Kidney (tissue), 13 donors: ENCODE measurements at regions not wholly inside any gene's neighbourhood (a gene's known extent, or its start where the extent isn't known, plus 50 kb on each side); places are given as distances from the start of the nearest gene placed in this dataset.

ENCODE experiments used
- DNase-seq, 5 donors: peaks; one replicate each; pipeline ENCODE4 v3.0.0-alpha.2; 2013 to 2020
- FAIRE-seq: peaks from 2 replicates; lab custom pipeline; 2012; peaks lifted over from hg19 to GRCh38; lab: Jason Lieb, UNC
- H3K27ac ChIP-seq, 2 donors: one replicate each; pipeline ENCODE4 v1.7.0; 2013; ENCODE audit warnings: low read depth in 2 of 2, low read length in 2 of 2, inconsistent platforms in 1 of 2
- H3K27me3 ChIP-seq: one replicate; pipeline ENCODE4 v1.7.1; 2013; ENCODE audit warnings: low read length, inconsistent platforms; ENCODE audit not compliant: control insufficient read depth, insufficient read depth
- H3K36me3 ChIP-seq, 3 donors: one replicate each; pipeline versions ENCODE4 v1.7.0 to v1.7.1; 2013; ENCODE audit warnings: low read length in 3 of 3, control low read depth in 1 of 3, inconsistent platforms in 1 of 3; ENCODE audit not compliant: insufficient read depth in 3 of 3, control insufficient read depth in 2 of 3
- H3K4me1 ChIP-seq, 3 donors: one replicate each; pipeline versions ENCODE4 v1.7.0 to v1.7.1; 2013; ENCODE audit warnings: low read length in 3 of 3, inconsistent platforms in 1 of 3, low read depth in 1 of 3; ENCODE audit not compliant: control insufficient read depth in 2 of 3, insufficient read depth in 2 of 3
- H3K4me3 ChIP-seq, 3 donors: one replicate each; pipeline versions ENCODE4 v1.7.0 to v1.8.1; 2013; ENCODE audit warnings: low read length in 3 of 3, control low read depth in 1 of 3, inconsistent platforms in 1 of 3
- H3K9ac ChIP-seq, 3 donors: one replicate each; pipeline versions ENCODE4 v1.7.0 to v1.7.1; 2013; ENCODE audit warnings: low read length in 3 of 3, control low read depth in 1 of 3, inconsistent platforms in 1 of 3
- H3K9me3 ChIP-seq, 3 donors: one replicate each; pipeline versions ENCODE4 v1.7.0 to v1.7.1; 2013; ENCODE audit warnings: low read length in 3 of 3, control low read depth in 1 of 3, inconsistent platforms in 1 of 3; ENCODE audit not compliant: control insufficient read depth in 2 of 3, insufficient read depth in 1 of 3
- intact Hi-C: fragments of 100-400 bp; cut with DNase I; formaldehyde crosslinking; loops from one replicate; pipeline ENCODE4 v1.11.1; 2022
- TF ChIP-seq, protein P1 (sequence below): IDR thresholded peaks from 3 replicates; pipeline ENCODE4 v1.5.1; 2012; ENCODE audit warnings: mild to moderate bottlenecking, moderate library complexity, borderline replicate concordance; ENCODE audit not compliant: insufficient read depth; ENCODE audit errors: extremely low read depth
- donor health status: control.
- donor health status: control.
- donor health status: control.
- donor health status: control.
- donor health status: control.
- donor health status: DM: yes; HTN: yes; CAD: no.
- donor health status: Normal renal cell carcinoma (clear cell type).

DNA sequence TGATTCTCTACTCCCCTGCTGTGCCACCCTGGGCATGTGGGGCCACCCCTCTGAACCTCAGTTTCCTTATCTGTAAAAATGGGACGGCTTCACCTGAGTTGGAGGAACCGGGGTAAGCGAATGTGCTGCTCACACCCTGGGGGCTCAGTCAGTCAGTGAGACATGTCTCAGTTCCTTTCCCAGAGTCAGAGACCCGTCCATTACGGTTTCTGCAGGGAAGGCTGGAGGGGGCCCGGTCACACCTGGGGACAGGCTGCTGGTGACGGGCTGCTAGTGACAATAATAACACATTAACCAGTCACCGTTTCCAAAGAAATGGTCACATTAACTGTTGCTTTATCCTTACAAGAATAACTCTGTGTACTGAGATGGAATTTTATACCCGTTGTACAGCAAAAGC lies 282.4 kb downstream of the NSG2 start:
- H3K9ac ChIP-seq = no peak overlapping the region
- DNase-seq = peak in 1 of 5 donors; percentile 33
- no peaks in the 10 kb centered on the region for H3K4me1 ChIP-seq
- no peak for FAIRE-seq
- H3K9me3 ChIP-seq = no peaks in the 10 kb centered on the region
- H3K27ac ChIP-seq = no peak overlapping the region
- TF ChIP-seq, protein P1, sequence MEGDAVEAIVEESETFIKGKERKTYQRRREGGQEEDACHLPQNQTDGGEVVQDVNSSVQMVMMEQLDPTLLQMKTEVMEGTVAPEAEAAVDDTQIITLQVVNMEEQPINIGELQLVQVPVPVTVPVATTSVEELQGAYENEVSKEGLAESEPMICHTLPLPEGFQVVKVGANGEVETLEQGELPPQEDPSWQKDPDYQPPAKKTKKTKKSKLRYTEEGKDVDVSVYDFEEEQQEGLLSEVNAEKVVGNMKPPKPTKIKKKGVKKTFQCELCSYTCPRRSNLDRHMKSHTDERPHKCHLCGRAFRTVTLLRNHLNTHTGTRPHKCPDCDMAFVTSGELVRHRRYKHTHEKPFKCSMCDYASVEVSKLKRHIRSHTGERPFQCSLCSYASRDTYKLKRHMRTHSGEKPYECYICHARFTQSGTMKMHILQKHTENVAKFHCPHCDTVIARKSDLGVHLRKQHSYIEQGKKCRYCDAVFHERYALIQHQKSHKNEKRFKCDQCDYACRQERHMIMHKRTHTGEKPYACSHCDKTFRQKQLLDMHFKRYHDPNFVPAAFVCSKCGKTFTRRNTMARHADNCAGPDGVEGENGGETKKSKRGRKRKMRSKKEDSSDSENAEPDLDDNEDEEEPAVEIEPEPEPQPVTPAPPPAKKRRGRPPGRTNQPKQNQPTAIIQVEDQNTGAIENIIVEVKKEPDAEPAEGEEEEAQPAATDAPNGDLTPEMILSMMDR = no peak
- intact Hi-C loops = no loop called here
- no peaks in the 10 kb centered on the region for H3K27me3 ChIP-seq
- no peak overlapping the region for H3K4me3 ChIP-seq
- H3K36me3 ChIP-seq = no peaks in the 10 kb centered on the region

DNA sequence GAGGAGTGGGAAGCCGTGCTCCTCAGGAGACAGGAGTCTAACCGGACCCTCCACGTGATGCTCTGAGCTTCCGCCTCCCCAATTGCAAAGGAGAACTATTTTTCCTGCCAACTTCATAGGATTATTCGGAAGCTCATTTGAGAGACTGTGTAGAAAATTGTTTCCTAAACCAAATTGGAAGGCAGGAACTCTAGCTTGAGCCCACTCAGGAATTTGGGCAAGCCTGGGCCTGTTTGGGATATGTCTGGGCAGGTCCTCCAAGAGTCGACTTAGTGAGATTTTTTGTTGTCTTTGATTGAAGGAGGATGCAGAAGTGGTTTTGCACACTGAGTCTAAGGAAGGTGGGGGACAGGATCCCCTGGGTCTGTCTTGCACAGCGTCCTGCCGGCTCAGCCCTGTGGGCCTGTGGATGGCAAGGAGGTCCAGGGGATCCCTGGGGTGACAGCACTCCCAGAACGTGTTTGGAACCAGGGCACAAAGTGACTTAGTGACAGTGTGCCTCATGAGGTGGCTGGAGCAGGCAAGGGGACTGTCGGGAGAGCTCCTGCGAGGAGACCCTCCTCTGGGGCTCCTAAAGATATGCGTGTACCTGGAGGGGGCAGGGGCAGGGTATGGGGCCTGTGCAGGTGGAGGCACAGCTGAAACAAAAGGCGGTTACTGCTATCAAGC lies 283.3 kb downstream of the NSG2 start:
- no peaks in the 10 kb centered on the region for H3K9me3 ChIP-seq

DNA sequence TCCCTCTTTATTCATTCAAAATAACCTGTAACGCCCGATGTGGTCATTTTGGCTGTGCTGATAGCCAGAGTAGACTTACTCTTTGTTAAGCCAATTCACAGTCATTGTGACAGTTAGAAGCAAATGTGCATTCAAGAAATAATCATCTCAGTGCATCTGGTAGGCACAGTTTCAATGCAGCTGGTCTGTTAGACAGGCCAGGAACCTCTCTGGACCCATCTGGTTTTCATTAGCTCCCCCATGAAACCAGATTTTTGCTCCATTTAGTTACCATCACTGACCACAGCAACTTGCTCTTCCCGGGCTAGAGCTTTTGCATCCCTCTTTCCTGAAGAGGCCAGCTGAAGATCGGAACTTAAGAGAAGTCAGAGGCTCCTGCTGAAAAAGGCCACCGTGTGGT lies 284.2 kb downstream of the NSG2 start:
- DNase-seq (no peak), FAIRE-seq (no peak)
- intact Hi-C loops = no loop called here
- no peaks in the 10 kb centered on the region for H3K27me3 ChIP-seq
- no peak overlapping the region for H3K27ac ChIP-seq
- TF ChIP-seq, protein P1 = no peak
- no peaks in the 10 kb centered on the region for H3K36me3 ChIP-seq
- no peaks in the 10 kb centered on the region for H3K9me3 ChIP-seq
- H3K4me1 ChIP-seq = no peaks in the 10 kb centered on the region
- no peak overlapping the region for H3K4me3 ChIP-seq
- H3K9ac ChIP-seq = no peak overlapping the region

More for the DNA sequence above, 283.3 kb downstream of the NSG2 start:
- TF ChIP-seq, protein P1 = no peak
- Histone ChIP-seq H3K9ac (no peak overlapping the region), H3K36me3 (no peaks in the 10 kb centered on the region), H3K27ac (no peak overlapping the region), H3K4me1 (no peaks in the 10 kb centered on the region), H3K27me3 (no peaks in the 10 kb centered on the region), H3K4me3 (no peak overlapping the region)
- intact Hi-C loops = no loop called here
- no peak for DNase-seq
- no peak for FAIRE-seq
